Activated CD8-positive, alpha-beta memory T cell treated with anti-CD3 and anti-CD28 coated beads for 48 hours (primary cell): ENCODE measurements at regions not wholly inside any gene's neighbourhood (a gene's known extent, or its start where the extent isn't known, plus 50 kb on each side); places are given as distances from the start of the nearest gene placed in this dataset.

Experiments used
- DNase-seq, 3 experiments: peaks; one replicate each; pipeline ENCODE4 v3.0.0-alpha.2; 2020; ENCODE audit warnings: low read depth in 2 of 3, low spot score in 2 of 3

DNA sequence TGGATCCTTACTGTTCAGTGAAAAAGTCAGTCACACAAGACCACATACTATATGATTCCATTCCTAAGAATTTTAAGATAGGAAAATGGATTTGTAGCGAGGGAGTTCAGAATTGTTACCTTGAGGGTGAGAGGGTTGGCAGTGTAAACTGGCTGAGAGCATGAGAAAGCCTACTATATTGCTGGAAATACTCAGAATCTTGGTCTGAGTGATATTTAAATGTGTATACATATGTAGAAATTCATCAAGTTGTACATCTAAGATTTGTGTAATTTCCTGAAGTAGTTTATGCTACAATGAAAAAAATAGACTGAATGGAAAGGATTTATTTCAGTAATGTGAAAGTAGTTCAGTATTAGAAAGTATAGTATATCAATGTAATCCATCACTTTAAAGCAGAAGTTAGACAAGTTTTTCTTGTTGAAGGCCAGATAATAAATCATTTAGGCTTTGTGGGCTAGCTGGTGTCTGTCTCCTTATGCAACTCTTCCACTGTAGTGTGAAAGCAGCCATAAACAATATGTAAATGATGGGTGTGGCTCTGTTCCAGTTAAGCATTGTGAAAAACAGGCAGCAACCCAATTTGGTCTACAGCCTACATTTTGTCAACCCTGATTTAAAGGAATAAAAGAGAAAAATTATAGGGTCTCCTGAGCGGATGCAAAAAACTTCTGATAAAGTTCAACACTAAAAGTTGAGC is 127.2 kb upstream of the THY1 start:
- no peak for DNase-seq

- no peak for DNase-seq
Observed at GRCh38 chr11:119547511-119547910, 124.5 kb upstream of the THY1 start.

DNA sequence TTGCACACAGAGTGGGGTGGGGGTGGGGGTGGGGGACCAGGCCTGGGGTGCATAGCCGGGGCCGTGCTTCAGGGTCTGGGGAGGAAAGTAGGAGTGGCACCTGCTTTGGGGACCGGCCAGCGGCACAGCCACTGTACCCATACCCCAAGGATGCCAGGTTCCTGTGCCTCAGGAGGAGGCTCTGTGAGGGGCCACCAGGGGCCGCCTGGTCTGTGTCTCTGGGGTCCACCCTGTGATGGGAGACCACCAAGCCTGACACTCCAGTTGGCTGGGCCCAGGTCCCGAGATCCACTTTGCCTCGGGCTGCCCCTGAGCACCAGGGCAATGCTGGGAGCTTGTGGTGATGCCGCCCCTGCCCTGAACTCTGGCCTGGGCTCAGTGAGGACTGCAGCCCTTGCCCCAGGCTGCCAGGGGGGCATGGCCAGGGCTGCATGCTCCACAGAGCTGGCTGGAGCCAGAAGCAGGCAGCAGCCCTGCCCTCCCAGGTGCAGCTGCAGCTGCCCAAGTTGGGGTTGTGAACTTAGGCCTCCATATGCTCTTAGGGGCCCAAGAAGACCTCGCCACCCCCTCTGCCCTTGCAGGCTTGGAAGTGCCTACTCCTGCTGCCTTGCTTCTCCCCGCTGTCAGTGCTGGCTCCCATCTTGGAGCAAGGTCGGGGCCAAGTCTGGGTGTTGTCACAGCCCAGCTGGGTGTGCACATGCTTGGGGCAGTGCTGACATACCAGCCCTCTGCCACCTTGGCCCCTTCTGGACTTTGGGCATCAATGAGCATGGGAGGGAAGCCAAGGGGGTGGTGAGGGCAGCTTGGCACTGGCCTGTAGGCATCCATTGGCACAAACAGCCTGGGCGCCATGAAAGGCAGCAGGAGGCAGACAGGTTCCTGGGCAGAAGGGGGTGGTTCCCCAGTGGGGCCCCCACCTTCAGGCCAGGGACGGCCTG is 123.3 kb upstream of the THY1 start:
- DNase-seq, result no peak

GRCh38 chr11:119540370-119541125 is 117.6 kb upstream of the THY1 start:
- no peak for DNase-seq

- no peak for DNase-seq
Observed at GRCh38 chr11:119539583-119539982, 116.6 kb upstream of the THY1 start.

GRCh38 chr11:119538753-119539152 is 115.8 kb upstream of the THY1 start:
- no peak for DNase-seq

GRCh38 chr11:119537306-119538253 is 114.6 kb upstream of the THY1 start:
- no peak for DNase-seq

GRCh38 chr11:119536801-119537200 is 113.8 kb upstream of the THY1 start:
- DNase-seq, result no peak

GRCh38 chr11:119533921-119534736 is 111.2 kb upstream of the THY1 start:
- DNase-seq, result peak; percentile 30 to 43 (median 42)

GRCh38 chr11:119533462-119533861 is 110.5 kb upstream of the THY1 start:
- no peak for DNase-seq

- DNase-seq, result no peak
Observed at GRCh38 chr11:119532551-119532950, 109.6 kb upstream of the THY1 start.

DNA sequence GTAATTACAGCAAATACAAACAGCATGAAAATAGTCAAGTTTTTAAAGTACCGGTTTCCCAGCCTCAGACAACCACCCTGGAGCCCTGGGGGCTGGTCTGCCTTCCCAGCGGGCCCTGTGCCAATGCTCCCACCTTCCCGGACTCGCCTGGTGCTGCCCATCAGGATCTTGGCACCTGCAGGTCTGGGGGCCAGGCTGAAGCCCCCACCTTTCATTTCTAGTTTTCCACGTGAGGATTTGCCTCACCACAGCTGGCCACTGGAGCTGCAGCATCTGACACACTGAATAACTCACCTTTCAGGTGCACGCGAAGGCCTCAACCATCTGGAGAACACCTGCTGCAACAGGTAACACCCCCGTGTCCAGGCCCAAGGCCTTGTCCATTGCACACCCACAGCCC is 108.7 kb upstream of the THY1 start:
- DNase-seq, result no peak

DNA sequence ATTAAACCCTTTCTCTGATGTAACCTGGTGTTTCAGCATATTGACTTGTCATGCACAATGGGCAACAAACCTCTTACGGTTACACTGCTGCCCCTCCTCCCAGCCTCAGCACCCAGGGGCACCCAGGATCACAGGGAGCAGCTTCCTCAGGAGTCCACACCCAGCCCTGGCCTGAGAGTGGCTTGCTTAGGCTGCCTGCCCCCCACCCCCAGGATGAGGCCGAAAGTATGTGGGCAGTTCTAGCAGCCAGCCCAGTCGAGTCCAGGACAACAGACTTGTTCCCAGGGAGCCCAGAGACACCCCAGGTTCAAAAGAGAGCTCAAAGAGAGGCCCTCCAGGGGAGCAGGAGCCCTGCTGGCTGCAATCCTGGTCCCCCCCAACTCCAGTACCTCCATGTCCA is 108.1 kb upstream of the THY1 start:
- DNase-seq, result no peak

GRCh38 chr11:119530509-119530908 is 107.5 kb upstream of the THY1 start:
- DNase-seq, result no peak

GRCh38 chr11:119529936-119530335 is 107.0 kb upstream of the THY1 start:
- DNase-seq, result no peak

DNA sequence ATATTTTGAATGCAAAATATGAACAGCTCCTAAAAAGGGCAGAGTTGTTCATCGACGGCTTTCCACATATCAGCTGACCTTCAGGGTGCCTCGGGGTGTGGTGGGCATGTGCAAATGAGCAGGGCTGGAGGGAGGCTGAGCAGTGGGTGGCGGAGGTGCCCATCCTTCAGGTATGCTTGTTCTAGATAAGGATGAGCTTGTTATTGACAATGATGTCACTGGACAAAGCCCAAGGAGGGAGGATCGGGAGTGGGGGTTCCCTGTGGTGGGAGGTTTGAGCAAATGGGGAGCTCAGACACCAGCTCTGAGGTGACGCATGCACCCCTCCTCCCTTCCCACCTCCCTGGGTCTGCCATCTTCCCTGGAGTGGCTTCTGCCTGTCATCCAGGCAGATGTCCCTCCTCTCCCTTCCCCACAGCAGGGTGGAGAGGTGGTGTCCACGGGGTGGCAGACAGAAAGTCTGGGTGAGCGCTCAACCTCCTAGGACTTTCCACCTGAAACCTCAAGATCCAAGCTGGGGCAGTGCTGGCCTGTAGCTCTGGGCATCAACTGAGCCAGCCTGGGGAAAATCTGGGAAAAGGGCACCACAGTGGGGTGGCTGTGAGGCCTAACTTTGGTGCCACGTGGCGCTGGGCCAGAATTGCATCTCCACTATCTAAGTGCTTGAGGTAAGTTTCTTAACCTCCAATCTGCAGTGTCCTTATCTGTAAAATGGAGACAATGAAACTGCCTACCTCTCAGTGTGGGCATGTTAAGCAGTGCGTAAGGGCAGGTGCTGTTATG is 106.3 kb upstream of the THY1 start:
- DNase-seq, result no peak

GRCh38 chr11:119525867-119526196 is 102.9 kb upstream of the THY1 start:
- no peak for DNase-seq

- DNase-seq, result no peak
Observed at GRCh38 chr11:119525180-119525866, 102.4 kb upstream of the THY1 start.
